C4-2B (cell line): ENCODE measurements at regions not wholly inside any gene's neighbourhood (a gene's known extent, or its start where the extent isn't known, plus 50 kb on each side); places are given as distances from the start of the nearest gene placed in this dataset.

Source experiments
- H3K27ac ChIP-seq: fragments of 450-650 bp; 2 replicates; pipeline ENCODE4 v1.5.1; 2017
- CTCF ChIP-seq: fragments of 450-650 bp; conservative IDR thresholded peaks from 2 replicates; pipeline ENCODE4 v1.5.1; 2017; ENCODE audit warnings: mild to moderate bottlenecking
- ZFX ChIP-seq: fragments of 450-650 bp; IDR thresholded peaks from 2 replicates; pipeline ENCODE4 v1.6.1; 2017

- no peak overlapping the region for H3K27ac ChIP-seq
- TF ChIP-seq CTCF (no peak), ZFX (no peak)
Measured at GRCh38 chr9:108803428-108804065, 52.2 kb downstream of the ACTL7B start.

GRCh38 chr9:108802967-108803366 lies 52.8 kb downstream of the ACTL7B start:
- no peak overlapping the region for H3K27ac ChIP-seq
- TF ChIP-seq CTCF (no peak), ZFX (no peak)

GRCh38 chr9:108801949-108802348 lies 53.8 kb downstream of the ACTL7B start:
- TF ChIP-seq CTCF: no peak
- no peak for TF ChIP-seq ZFX

GRCh38 chr9:108800632-108801099 lies 55.1 kb downstream of the ACTL7B start:
- TF ChIP-seq ZFX (no peak), CTCF (no peak)
- H3K27ac ChIP-seq: no peak overlapping the region

More at GRCh38 chr9:108801949-108802348, 53.8 kb downstream of the ACTL7B start:
- no peak overlapping the region for H3K27ac ChIP-seq

GRCh38 chr9:108793573-108793972 lies 62.2 kb downstream of the ACTL7B start:
- H3K27ac ChIP-seq: no peak overlapping the region
- no peak for TF ChIP-seq CTCF
- TF ChIP-seq ZFX: no peak

- H3K27ac ChIP-seq: peak overlapping the region; percentile 13; the same call in 1 of the 2 replicates
- TF ChIP-seq CTCF (no peak; the same call in 1 of the 2 replicates), ZFX (no peak)
Measured at GRCh38 chr9:108789742-108790141, 66.0 kb downstream of the ACTL7B start.

GRCh38 chr9:108787690-108788048 lies 68.1 kb downstream of the ACTL7B start:
- H3K27ac ChIP-seq: peak overlapping the region; percentile 53; the same call in 1 of the 2 replicates
- no peak for TF ChIP-seq CTCF
